Thymus (tissue), 11 donors: ENCODE measurements at regions not wholly inside any gene's neighbourhood (a gene's known extent, or its start where the extent isn't known, plus 50 kb on each side); places are given as distances from the start of the nearest gene placed in this dataset.

Source experiments
- DNase-seq, 9 donors: peaks; one replicate each; pipeline ENCODE4 v3.0.0-alpha.2; 2013; ENCODE audit warnings: low spot score in 9 of 9, low read depth in 6 of 9, missing footprints in 1 of 9
- H3K27ac ChIP-seq, 2 donors: one replicate each; pipeline ENCODE4 v1.5.1; 2013; ENCODE audit warnings: control low read depth in 1 of 2, low read depth in 1 of 2, low read length in 1 of 2, mild to moderate bottlenecking in 1 of 2, moderate library complexity in 1 of 2
- H3K27me3 ChIP-seq, 2 donors: one replicate each; pipeline ENCODE4 v1.5.1; 2013; ENCODE audit warnings: low read length in 1 of 2; ENCODE audit not compliant: control insufficient read depth in 2 of 2, insufficient read depth in 1 of 2
- H3K36me3 ChIP-seq, 2 donors: one replicate each; pipeline ENCODE4 v1.5.1; 2013; ENCODE audit warnings: low read length in 1 of 2, mild to moderate bottlenecking in 1 of 2, moderate library complexity in 1 of 2; ENCODE audit not compliant: control insufficient read depth in 2 of 2, insufficient read depth in 2 of 2
- H3K4me1 ChIP-seq, 2 donors: one replicate each; pipeline ENCODE4 v1.5.1; 2013; ENCODE audit warnings: low read length in 2 of 2; ENCODE audit not compliant: control insufficient read depth in 2 of 2, insufficient read depth in 2 of 2
- H3K4me3 ChIP-seq, 2 donors: one replicate each; pipeline ENCODE4 v1.5.1; 2013; ENCODE audit warnings: low read length in 2 of 2, control low read depth in 1 of 2, mild to moderate bottlenecking in 1 of 2
- H3K9me3 ChIP-seq, 2 donors: one replicate each; pipeline ENCODE4 v1.5.1; 2013; ENCODE audit warnings: low read length in 1 of 2, mild to moderate bottlenecking in 1 of 2; ENCODE audit not compliant: control insufficient read depth in 2 of 2, insufficient read depth in 1 of 2
- WGBS: extraction: QIAGEN DNeasy Blood & Tissue Kit; methylation state at CpG from one replicate; pipeline ENCODE4 v1.1.7; 2013; 5-methylcytosine and 5-hydroxymethylcytosine counted together
- donor health status: healthy.

- H3K9me3 ChIP-seq: no peaks in the 10 kb centered on the region
- H3K4me1 ChIP-seq: no peaks in the 10 kb centered on the region
- no peak overlapping the region for H3K4me3 ChIP-seq
- H3K36me3 ChIP-seq: no peaks in the 10 kb centered on the region
- no peak for DNase-seq
- H3K27me3 ChIP-seq: no peaks in the 10 kb centered on the region
- H3K27ac ChIP-seq: no peak overlapping the region
These were observed 942.2 kb upstream of the CDH8 start for GRCh38 chr16:62978451-62978850.

- H3K9me3 ChIP-seq: no peaks in the 10 kb centered on the region
- no peaks in the 10 kb centered on the region for H3K27me3 ChIP-seq
- no peaks in the 10 kb centered on the region for H3K36me3 ChIP-seq
- no peak overlapping the region for H3K27ac ChIP-seq
- no peak overlapping the region for H3K4me3 ChIP-seq
- H3K4me1 ChIP-seq: no peaks in the 10 kb centered on the region
- DNase-seq: no peak
- 95% methylated on average over 1 of the region's 1 CpG for WGBS
These were observed 941.6 kb upstream of the CDH8 start for GRCh38 chr16:62977876-62978275.

GRCh38 chr16:62974424-62974823, 938.2 kb upstream of the CDH8 start:
- H3K4me3 ChIP-seq: no peak overlapping the region
- H3K36me3 ChIP-seq: no peaks in the 10 kb centered on the region
- no peaks in the 10 kb centered on the region for H3K27me3 ChIP-seq
- 98% methylated on average over 1 of the region's 1 CpG for WGBS
- no peak overlapping the region for H3K27ac ChIP-seq
- H3K4me1 ChIP-seq: no peaks in the 10 kb centered on the region
- DNase-seq: no peak
- H3K9me3 ChIP-seq: no peaks in the 10 kb centered on the region

GRCh38 chr16:62970851-62971250, 934.6 kb upstream of the CDH8 start:
- no peak overlapping the region for H3K4me3 ChIP-seq
- no peaks in the 10 kb centered on the region for H3K27me3 ChIP-seq
- DNase-seq: no peak
- H3K9me3 ChIP-seq: no peaks in the 10 kb centered on the region
- H3K4me1 ChIP-seq: no peaks in the 10 kb centered on the region
- H3K36me3 ChIP-seq: no peaks in the 10 kb centered on the region
- H3K27ac ChIP-seq: no peak overlapping the region

- Histone ChIP-seq H3K4me3 (no peak overlapping the region), H3K4me1 (no peaks in the 10 kb centered on the region), H3K27me3 (no peaks in the 10 kb centered on the region), H3K9me3 (no peaks in the 10 kb centered on the region), H3K27ac (no peak overlapping the region), H3K36me3 (no peaks in the 10 kb centered on the region)
- no peak for DNase-seq
These were observed 933.6 kb upstream of the CDH8 start for GRCh38 chr16:62969711-62970318.

GRCh38 chr16:62967611-62968010, 931.4 kb upstream of the CDH8 start:
- no peaks in the 10 kb centered on the region for H3K4me1 ChIP-seq
- H3K27me3 ChIP-seq: no peaks in the 10 kb centered on the region
- H3K9me3 ChIP-seq: no peaks in the 10 kb centered on the region
- H3K36me3 ChIP-seq: no peaks in the 10 kb centered on the region
- no peak overlapping the region for H3K27ac ChIP-seq
- no peak for DNase-seq
- 93% methylated on average over 2 of the region's 2 CpGs for WGBS
- no peak overlapping the region for H3K4me3 ChIP-seq

- DNase-seq: no peak
- Histone ChIP-seq H3K4me1 (no peaks in the 10 kb centered on the region), H3K4me3 (no peak overlapping the region), H3K27ac (no peak overlapping the region), H3K36me3 (no peaks in the 10 kb centered on the region), H3K9me3 (no peaks in the 10 kb centered on the region), H3K27me3 (no peaks in the 10 kb centered on the region)
- WGBS: 88% methylated on average over 3 of the region's 3 CpGs
These were observed 930.9 kb upstream of the CDH8 start for GRCh38 chr16:62967163-62967562.

GRCh38 chr16:62966626-62967025, 930.4 kb upstream of the CDH8 start:
- H3K27me3 ChIP-seq: no peaks in the 10 kb centered on the region
- H3K4me3 ChIP-seq: no peak overlapping the region
- no peak for DNase-seq

GRCh38 chr16:62965831-62966230, 929.6 kb upstream of the CDH8 start:
- Histone ChIP-seq H3K4me1 (no peaks in the 10 kb centered on the region), H3K36me3 (no peaks in the 10 kb centered on the region), H3K27ac (no peak overlapping the region), H3K9me3 (no peaks in the 10 kb centered on the region), H3K4me3 (no peak overlapping the region), H3K27me3 (no peaks in the 10 kb centered on the region)
- no peak for DNase-seq
- 91% methylated on average over 3 of the region's 3 CpGs for WGBS

More at GRCh38 chr16:62966626-62967025, 930.4 kb upstream of the CDH8 start:
- Histone ChIP-seq H3K9me3 (no peaks in the 10 kb centered on the region), H3K4me1 (no peaks in the 10 kb centered on the region), H3K36me3 (no peaks in the 10 kb centered on the region), H3K27ac (no peak overlapping the region)
- 93% methylated on average over 1 of the region's 1 CpG for WGBS

- WGBS: 84% methylated on average over 2 of the region's 2 CpGs
- H3K4me1 ChIP-seq: no peaks in the 10 kb centered on the region
- DNase-seq: no peak
- no peaks in the 10 kb centered on the region for H3K36me3 ChIP-seq
- H3K27me3 ChIP-seq: no peaks in the 10 kb centered on the region
- no peak overlapping the region for H3K27ac ChIP-seq
- no peaks in the 10 kb centered on the region for H3K9me3 ChIP-seq
- no peak overlapping the region for H3K4me3 ChIP-seq
These were observed 927.6 kb upstream of the CDH8 start for GRCh38 chr16:62963846-62964245.
